GM21717 (cell line): ENCODE measurements at regions not wholly inside any gene's neighbourhood (a gene's known extent, or its start where the extent isn't known, plus 50 kb on each side); places are given as distances from the start of the nearest gene placed in this dataset.

Experiments used
- ATAC-seq: cut with Tn5 transposase; IDR thresholded peaks from one replicate; pipeline ENCODE4 v1.9.1; 2021; ENCODE audit warnings: mild to moderate bottlenecking, moderate library complexity; ENCODE audit not compliant: unreplicated experiment

- ATAC-seq = no peak
Observed at GRCh38 chr2:79359419-79359818, 153.4 kb upstream of the CTNNA2 start.

- no peak for ATAC-seq
Observed at GRCh38 chr2:79355569-79355968, 157.3 kb upstream of the CTNNA2 start.

GRCh38 chr2:79327460-79327859 lies 167.9 kb upstream of the REG3A start:
- ATAC-seq = no peak

DNA sequence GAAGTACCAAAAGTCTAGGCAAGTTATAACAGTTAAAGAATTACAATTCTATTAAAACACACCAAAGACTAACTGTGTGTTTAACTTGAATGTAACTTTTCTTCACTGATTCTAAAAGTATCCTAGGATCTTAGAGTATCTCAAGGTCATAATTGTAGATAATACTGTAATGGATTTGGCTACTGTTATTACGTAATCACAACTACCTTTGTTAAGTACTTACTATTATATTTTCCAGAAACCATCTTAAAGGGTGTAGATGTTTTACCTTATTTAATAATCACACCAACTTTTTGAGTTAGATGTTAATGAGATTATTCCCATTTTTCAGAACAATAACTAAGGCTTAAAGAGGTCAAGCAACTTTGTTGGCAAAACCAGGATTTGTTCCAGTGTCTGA lies 161.3 kb upstream of the REG3A start:
- ATAC-seq = no peak

GRCh38 chr2:79294994-79295393 lies 135.4 kb upstream of the REG3A start:
- ATAC-seq = no peak

DNA sequence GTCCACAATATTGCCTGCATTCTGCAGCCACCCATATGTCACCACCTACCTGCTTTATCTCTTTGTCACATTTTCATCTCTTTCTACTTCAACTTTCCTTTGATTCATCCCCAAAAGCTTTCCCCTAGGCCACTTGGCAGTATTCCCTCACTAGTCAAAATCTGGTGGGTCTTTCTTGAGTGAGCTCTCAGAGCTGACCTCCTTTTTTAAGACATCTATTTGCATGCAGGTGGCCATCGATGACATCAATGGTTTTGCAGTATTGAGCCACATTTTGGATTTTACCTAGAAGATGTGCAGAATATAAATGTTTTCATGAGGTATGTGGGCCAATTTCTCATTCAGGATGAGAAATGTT lies 133.4 kb upstream of the REG3A start:
- no peak for ATAC-seq

DNA sequence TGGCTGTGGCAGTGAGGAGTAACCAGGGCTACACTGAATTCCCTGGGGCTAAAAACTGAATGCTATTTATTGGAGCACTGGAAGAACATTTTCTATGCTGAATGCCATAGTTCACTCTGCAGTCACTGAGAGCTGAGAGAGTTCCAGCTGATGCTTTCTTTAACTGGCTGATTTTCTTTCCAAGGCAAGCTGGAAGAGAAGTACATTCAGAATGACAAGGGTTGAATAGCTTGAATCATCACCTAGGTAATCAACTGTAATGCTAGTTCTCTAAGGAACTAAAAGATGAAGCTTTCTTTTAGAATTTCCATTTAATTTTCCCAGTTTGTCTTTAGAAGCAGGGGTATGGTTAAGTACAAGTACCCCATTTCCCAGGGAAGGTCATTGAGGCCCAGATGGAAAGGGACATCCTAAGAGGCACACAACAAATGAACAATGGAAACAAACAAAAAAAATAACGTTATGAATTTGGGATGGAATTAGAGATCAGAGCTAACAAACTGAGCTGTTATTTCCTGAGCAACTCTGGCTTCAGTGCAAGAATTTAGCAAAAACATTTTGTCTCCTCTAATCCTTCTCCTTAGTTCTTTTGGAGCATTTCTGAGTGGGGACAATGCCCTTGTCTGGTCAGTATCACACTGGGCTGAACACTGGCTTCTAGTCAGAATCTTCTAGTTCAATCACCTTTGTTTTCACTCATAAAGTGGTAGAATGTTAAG lies 132.8 kb upstream of the REG3A start:
- ATAC-seq = no peak

DNA sequence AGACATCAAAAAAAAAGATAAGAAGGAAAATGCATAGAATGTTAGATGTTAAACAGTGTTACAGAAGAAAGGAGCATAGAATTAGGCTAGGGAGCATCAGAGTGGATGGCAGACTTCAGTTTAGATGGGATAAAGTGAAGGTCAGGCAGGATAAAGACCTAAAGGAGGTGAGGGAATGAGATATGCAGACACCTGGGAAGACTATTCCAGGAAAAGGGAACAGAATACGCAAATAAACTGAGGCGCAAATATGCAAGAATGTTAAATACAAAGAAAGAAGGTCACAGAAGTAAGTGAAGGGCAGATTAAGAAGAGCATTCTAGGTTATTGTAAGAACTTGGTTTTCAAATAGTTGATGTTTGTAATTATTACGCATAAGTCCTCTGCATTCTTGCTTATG lies 116.3 kb upstream of the REG3A start:
- no peak for ATAC-seq

DNA sequence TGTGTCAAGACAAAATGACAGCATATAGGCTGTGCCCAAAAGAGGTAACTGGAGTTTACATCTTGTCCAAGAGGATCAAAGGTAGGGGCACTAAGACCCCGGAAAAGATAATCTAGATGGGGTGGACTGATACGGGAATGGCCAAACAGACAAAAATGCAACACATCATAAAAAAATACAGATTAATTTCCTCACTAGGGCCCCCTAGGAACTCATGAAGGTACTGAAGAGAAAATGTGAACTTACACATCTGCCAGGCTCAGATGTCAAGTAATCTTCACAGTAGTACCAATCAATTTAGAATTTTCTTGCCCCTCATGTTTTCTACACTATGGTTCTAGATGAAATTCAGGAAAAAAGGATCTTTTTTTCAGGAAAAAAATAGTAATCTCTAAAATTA lies 115.6 kb upstream of the REG3A start:
- no peak for ATAC-seq

DNA sequence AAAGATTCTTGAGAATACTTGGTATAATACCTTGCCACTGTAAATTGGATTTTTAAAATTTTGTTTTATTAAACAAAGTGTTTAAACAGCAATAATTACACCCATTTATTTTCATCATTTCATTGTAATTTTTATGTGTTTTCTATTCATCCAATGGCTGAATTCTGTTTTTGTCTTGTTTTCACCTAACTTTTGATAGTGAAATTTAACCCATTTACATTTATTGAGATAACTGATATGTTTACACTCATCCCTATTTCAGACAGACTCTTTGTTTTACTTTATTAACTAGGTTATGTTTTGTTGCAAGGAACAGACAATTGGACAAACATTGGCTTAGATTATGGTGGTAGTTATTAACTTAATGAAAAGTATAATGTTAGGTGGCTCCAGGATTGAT lies 113.1 kb upstream of the REG3A start:
- ATAC-seq = no peak

DNA sequence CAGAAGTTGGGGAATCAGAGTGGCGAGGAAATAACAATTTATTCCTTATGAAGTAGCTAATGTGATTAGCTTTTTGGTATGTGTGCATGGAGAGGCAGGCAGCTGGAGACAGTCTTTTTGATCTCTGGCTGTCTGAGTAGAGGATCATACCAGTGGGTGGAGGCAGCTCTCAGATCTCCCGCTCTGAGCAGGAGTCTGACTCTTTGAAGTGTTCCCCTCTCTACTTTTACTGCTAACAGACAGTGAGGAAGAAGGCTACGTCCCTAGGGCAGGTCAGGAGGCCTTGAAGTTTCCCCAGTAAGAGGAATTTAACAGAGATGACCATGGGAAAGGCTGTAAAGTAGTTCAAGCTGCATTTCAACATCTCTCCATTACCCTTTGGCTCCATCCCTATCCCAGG lies 111.9 kb upstream of the REG3A start:
- no peak for ATAC-seq

DNA sequence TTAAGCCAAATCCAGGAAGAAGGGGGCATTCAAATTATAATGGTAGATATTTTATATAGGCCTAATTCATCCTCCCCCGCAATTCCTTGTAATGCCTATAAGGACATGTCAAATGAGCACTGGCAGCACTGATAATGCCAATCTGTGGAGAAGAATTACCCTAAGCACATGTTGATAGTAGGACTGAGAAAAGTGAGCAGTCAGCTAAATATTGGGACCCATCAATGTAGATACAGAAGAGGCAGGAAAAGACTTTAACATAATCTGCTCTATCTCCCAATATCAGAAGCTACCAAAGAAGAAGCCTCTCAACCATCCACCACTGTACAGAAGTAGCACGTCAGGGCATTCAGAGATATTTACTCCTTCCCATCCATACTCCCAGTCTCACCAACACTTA lies 101.3 kb upstream of the REG3A start:
- no peak for ATAC-seq

GRCh38 chr2:79259959-79260358 lies 100.4 kb upstream of the REG3A start:
- ATAC-seq = no peak

- ATAC-seq = no peak
Observed at GRCh38 chr2:79259296-79259695, 99.7 kb upstream of the REG3A start.

GRCh38 chr2:79253243-79253774 lies 93.8 kb upstream of the REG3A start:
- no peak for ATAC-seq

GRCh38 chr2:79250656-79251055 lies 91.1 kb upstream of the REG3A start:
- ATAC-seq = no peak

DNA sequence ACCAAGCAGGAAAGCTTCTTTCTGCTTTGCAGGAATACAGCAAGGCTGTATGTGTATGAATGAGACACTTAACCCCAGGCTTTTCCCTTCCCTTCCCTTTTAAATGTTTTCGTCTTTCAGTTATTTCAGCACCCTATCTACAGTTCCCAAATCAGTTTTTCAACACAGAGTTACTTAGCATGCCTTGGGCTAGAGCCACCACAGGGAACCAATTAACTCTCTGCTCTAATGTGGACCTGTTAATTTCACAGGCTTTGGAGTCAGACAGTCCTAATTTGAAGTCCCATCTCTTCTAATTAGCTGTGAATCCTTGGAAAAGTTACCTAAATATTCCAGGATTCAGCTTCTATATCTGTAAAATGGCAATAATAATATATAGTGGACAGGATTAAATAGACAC lies 89.2 kb upstream of the REG3A start:
- no peak for ATAC-seq

DNA sequence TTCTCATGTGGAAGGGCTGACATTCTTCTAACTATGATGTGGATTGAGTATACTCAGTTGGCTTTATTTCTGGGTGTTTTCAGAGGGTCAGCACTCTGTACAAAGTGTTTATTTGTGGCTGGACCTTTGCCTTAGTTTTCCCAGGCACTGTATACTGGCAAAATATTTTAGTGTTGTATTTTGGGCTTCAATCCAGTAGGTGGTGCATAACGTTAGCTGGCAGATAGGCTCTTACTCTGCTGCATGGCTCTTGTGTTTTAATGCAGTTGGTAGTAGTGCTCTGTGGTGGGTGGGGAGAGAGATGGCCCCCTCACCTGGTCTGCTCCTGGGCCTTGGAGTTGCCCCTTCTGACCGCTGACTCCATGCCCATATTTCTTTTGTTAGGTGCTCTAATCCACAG lies 75.6 kb upstream of the REG3A start:
- no peak for ATAC-seq

DNA sequence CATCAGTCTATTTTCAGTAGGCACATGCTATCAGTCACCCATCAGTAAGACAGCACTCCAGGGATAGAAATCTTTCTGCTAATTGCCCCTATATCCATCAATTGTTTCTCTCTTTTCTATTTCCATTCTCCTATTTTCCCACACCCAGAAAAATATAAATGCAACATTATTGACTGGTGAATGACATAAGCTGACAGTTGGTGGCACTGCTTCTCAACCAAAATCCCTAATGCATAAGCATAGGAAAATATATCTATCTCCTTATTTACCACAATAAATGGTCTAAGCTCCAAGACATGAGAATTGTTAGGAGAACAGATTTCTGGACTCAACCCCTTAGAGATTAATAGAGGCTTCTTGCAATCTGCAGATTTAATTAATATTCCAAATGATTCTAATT lies 64.0 kb upstream of the REG3A start:
- no peak for ATAC-seq

GRCh38 chr2:79219383-79219988 lies 59.9 kb upstream of the REG3A start:
- ATAC-seq = peak; percentile 80

GRCh38 chr2:79210274-79210917 lies 50.8 kb upstream of the REG3A start:
- no peak for ATAC-seq
